ELR (cell line): ENCODE measurements at regions not wholly inside any gene's neighbourhood (a gene's known extent, or its start where the extent isn't known, plus 50 kb on each side); places are given as distances from the start of the nearest gene placed in this dataset.
A peak's percentile ranks its signal among the peaks of the same experiment; 100 is the strongest.
"Not testable (repeated sequence)": the region's sequence is repeated elsewhere in the genome, so short reads cannot be mapped to it uniquely, and the experiment has no call there.

Experiments
- DNase-seq: peaks from one replicate; pipeline ENCODE4 v3.0.0-alpha.2; 2015; ENCODE audit warnings: low read depth

- no peak for DNase-seq
Observed at GRCh38 chr2:209181984-209182383, 241.9 kb upstream of the MAP2 start.

DNA sequence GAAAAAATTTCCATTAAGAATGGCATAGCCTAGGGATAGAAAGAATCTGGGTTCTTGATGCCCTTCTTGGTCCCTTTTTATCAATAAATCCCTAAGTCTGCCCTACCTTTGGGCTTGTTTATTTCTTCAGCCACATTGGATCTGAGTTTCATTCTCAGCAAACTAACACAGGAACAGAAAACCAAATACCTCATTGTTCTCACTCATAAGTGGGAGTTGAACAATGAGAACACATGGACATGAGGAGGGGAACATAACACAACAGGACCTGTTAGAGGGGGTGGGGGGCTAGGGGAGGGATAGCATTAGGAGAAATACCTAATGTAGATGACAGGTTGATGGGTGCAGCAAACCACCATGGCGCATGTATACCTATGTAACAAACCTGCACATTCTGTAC lies 237.0 kb upstream of the MAP2 start:
- DNase-seq = not testable (repeated sequence)

DNA sequence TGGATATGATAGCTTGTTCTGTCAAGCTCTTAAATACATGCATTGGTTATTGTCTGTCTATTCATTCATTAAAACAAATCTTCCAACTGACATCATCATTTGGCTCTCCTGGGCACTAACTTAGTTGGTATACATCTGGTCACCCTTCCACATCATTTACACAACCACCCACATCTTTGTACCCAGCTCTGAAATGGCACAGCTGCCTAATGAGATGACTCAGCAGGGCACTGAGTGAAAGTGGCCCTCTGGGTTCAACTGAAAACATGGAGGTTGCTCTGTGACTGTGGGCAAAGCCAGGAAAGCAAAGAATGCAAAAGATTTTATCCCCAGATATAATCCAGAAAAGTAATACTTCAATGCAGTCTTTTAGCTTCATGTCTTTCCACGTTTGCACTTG lies 234.0 kb upstream of the MAP2 start:
- DNase-seq = no peak

GRCh38 chr2:209191139-209191538 lies 232.7 kb upstream of the MAP2 start:
- DNase-seq = no peak

DNA sequence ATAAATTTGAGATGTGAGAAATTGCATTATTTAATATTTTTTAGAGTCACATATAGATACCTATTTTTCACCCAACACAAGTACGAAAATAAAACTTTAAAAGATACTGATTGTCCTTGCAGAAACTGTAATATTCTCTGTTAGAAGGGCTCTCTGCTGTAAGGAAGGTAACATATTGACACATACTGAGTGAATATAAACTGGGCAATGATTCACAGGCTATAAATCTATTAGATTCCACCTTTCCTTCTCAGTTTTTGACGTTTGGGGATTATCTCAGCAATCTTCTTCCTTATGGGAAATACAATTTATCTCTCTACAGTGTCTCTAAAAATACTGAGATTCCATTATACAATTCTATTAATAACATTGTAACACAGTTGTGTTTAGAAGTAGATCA lies 229.1 kb upstream of the MAP2 start:
- no peak for DNase-seq

DNA sequence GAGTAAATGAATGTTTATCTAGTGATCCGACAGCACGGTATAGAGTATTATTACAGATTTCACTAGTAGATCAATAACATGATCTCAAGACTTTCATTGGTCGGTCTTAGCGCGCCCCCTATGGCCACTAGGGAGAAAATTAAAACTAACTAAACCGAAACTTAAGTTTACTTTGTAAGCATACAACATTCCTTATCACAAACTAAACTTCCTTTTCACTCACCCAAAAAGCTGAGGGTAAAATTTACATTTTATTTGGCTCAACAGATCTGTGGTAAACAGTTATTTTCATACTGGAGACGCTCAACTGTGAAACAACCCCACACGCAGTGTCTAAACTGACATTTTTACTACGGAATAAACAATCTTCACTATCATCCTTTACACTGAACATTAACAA lies 215.6 kb upstream of the MAP2 start:
- peak; percentile 8 for DNase-seq

- no peak for DNase-seq
Observed at GRCh38 chr2:209209943-209210342, 213.9 kb upstream of the MAP2 start.

GRCh38 chr2:209230560-209230959 lies 193.3 kb upstream of the MAP2 start:
- DNase-seq = no peak

DNA sequence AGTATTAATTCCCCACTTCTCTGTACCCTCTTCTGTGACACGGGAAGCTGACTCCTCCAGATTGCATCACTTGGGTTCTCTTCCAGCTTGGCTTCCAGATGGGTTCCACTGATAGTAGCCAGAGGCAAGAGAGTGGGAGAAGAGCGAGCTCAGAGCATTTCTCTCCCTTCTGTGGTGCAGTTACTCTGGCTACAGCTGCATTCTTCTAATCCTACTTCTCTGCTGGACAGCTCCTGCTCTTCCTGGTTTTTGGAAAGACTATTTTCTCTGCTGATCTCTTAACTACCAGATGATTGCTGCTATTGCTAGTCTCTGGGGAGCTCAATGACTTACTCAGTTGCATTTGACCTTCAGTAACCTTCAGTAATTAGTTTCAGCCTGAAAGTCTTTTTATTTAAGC lies 187.5 kb upstream of the MAP2 start:
- no peak for DNase-seq

DNA sequence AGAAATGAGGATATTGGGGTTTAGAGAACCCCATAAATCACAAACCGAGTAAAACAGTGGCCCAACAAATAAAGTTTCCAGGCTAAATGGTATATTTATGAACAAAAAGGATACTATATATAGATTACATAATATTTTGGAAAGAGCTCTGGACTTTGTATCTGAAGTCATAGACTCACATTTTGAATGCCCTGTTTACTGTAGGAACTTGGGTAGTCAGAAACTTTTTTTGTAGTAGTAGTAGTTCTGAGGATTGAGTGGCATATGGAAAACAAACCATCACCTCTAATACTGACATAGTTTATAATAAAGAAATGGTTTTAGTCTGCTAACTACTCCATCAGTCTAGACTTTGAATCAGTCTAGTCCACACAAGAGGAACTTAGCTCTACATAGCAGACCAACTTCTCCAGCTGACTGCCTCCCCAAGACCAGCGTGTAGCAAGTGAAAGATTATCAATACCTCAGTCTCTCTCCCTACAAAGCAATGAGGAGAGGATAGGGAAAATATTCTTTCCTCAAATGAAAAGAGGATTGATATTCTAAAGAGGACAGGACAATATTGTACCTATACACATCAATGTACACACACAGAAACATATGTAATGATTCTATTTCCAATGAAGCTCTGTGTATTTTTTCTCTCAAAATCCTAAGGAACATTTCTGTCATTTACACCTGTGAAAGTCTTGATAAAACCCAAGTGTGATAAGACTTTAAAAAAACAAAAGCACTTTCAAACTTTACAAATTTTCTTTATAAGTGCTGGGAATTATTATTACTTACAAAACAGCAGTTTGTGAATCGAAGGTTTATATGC lies 184.9 kb upstream of the MAP2 start:
- DNase-seq = no peak

DNA sequence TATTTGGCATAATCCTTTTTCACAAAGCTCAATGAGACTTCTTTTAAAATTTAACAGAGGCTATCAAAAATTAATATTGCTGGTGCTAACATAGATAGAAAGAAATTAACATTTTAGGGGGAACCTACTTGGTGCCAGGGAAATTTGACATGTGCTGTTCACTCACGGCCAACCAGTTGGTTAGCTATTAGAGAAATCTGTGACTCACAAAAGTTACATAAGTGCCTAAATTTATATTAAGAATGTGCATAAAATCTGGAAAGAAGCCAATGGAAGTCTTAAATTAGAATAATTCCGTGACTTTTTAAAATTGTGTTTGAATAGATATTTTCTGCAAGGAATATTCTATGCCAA lies 184.3 kb upstream of the MAP2 start:
- DNase-seq = no peak

DNA sequence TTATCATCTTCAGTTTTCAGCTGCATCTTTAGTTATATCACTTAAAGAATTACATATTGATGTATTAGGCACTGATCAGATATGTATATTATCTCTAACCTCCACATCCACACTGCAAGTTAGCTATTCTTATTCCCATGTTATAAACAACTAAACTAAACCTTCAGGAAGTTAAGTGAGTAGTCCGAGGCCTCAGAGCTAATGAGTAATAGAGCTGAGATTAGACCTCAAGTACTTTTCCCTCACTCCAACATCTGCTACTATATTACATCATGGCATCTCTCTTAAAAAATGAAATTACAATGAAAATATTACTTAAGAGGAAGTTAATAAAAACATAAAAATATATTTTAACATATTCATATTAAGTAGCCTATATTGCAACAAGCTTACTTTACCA lies 183.6 kb upstream of the MAP2 start:
- DNase-seq = no peak

GRCh38 chr2:209253544-209253943 lies 170.3 kb upstream of the MAP2 start:
- DNase-seq = no peak

DNA sequence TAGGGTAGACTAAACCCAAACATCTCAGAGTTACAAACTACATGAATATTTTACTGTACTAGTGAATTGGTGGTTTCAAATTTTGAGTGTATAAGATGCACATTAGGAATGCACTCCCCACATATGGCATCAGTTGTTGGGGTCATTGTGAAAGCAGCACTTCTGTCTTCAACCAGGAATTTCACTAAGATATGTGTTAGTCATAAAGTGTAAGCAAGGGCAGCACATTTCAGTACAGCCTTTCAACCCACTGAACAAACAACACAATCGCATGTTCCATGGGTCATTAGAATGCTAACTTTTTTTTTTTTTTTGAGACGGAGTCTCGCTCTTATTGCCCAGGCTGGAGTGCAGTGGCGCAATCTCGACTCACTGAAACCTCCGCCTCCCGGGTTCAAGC lies 164.1 kb upstream of the MAP2 start:
- no peak for DNase-seq

DNA sequence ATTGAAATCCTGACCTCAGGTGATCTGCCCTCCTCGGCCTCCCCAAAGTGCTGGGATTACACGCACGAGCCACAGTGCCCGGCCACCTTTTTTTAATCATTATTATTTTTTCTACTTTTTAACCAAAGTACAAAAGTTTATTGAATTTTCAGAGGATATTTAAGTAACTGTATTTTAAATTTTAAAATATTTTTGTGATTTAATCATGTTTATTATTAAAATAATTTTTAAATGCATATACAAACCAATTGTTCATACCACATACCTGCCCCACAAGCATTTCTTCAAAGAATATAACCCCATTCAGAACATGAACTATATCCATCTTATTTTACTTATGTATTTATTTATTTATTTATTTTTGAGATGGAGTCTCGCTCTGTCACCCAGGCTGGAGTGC lies 163.6 kb upstream of the MAP2 start:
- no peak for DNase-seq

DNA sequence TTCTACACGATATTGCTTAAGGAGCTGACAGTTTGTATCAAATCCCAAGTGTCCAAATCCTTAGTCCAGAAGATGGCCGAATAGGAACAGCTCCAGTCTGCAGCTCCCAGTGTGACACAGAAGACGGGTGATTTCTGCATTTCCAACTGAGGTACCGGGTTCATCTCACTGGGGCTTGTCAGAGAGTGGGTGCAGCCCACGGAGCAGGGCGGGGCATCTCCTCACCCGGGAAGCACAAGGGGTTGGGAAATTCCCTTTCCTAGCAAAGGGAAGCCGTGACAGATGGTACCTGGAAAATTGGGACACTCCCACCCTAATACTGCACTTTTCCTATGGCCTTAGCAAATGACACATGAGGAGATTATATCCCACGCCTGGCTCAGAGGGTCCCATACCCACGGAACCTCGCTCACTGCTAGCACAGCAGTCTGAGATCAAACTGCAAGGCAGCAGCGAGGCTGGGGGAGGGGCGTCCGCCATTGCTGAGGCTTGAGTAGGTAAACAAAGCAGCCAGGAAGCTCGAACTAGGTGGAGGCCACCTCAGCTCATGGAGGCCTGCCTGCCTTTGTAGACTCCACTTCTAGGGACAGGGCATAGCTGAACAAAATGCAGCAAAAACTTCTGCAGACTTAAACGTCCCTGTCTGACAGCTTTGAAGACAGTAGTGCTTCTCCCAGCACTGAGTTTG lies 162.3 kb upstream of the MAP2 start:
- DNase-seq = not testable (repeated sequence)

GRCh38 chr2:209269024-209269423 lies 154.8 kb upstream of the MAP2 start:
- no peak for DNase-seq

GRCh38 chr2:209276000-209276399 lies 147.8 kb upstream of the MAP2 start:
- DNase-seq = no peak

- no peak for DNase-seq
Observed at GRCh38 chr2:209277444-209277843, 146.4 kb upstream of the MAP2 start.

DNA sequence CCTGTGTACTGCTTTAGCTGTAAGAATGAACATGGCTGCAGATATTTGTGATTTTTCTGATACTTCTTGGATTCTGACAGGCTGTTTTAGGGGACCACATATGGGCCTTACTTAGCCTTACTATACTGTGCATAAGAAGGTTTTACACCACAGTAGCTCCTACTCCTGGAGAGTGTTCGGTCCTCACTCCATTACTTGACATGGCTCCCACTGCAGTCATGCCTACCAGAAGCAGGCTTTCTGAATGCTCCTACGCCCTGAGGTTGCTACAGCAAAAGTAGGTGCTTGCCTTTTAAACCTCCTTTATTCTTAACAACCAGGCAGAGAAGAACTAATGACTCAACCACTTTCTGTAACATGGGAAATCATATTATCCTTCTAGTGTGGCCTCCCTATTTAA lies 125.2 kb upstream of the MAP2 start:
- no peak for DNase-seq

- DNase-seq = not testable (repeated sequence)
Observed at GRCh38 chr2:209299478-209299877, 124.4 kb upstream of the MAP2 start.

DNA sequence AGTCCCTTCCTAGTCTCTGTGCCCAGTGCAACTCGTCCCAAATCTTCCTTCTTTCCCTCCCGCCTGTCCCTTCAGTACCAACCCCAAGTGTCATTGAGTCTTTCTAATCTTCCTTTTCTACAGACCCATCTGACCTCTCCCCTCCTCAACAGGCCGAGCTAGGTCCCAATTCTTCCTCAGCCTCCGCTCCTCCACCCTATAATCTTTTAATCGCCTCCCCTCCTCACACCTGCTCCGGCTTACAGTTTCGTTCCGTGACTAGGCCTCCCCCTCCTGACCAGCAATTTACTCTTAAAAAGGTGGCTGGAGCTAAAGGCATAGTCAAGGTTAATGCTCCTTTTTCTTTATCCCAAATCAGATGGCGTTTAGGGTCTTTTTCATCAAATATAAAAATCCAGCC lies 123.1 kb upstream of the MAP2 start:
- DNase-seq = not testable (repeated sequence)

DNA sequence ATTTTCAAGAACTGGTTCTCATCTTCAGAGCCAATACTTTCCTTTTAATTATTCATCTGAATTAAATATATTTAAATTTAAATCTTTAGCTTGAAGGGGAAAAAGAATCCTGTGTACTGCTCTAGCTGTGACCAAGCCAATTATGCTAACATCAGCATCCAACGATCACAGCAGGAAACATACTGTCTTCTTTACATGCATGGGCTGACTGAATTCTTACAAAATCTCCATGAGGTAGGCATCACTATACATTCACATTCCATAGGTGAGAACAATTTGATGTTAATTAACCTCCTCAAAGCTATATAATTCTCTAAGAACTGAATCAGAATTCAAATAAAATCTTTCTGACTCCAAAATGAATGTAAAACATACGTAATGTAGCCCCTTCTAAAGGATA lies 118.8 kb upstream of the MAP2 start:
- DNase-seq = no peak

GRCh38 chr2:209305746-209306196 lies 118.1 kb upstream of the MAP2 start:
- DNase-seq = no peak
